ENCODE measurements at regions not wholly inside any gene's neighbourhood (a gene's known extent, or its start where the extent isn't known, plus 50 kb on each side); places are given as distances from the start of the nearest gene placed in this dataset.
"Not testable (repeated sequence)": the region's sequence is repeated elsewhere in the genome, so short reads cannot be mapped to it uniquely, and the experiment has no call there.

- Histone ChIP-seq H3K36me3 (ENCODE audit: control insufficient read depth, insufficient read depth, low read length) (no peaks in the 10 kb centered on the region), H3K27ac (ENCODE audit: low read depth, low read length) (no peak overlapping the region), H3K4me1 (ENCODE audit: control insufficient read depth, insufficient read depth, low read length) (no peaks in the 10 kb centered on the region), H3K9ac (ENCODE audit: low read length) (no peak overlapping the region), H3K27me3 (ENCODE audit: control insufficient read depth, insufficient read depth, low read length) (no peaks in the 10 kb centered on the region), H3K4me3 (ENCODE audit: low read length) (no peak overlapping the region)
These were observed 112.0 kb upstream of the PRKCQ start for GRCh38 chr10:6692103-6692502.

DNA sequence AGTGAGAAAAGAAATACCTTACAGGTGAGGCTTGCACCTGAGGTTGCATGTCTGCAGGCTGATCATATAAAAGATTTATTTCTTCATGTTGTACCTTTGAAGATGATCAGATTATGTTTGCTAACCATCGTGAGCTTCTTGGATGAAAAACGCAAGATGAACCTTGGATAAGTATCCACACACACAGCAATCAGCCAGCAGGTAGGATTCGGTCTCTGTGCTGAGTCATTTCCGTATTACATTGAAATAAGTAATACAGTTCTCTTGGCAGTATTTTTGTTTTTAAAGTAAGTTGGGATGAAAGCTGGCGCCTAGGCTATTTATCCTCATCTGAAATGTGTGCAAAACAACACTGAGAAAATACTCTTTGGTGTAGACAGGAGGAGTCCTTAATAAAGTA lies 109.0 kb upstream of the PRKCQ start:
- H3K36me3 ChIP-seq (ENCODE audit: control insufficient read depth, insufficient read depth, low read length), result no peaks in the 10 kb centered on the region
- H3K27ac ChIP-seq (ENCODE audit: low read depth, low read length), result no peak overlapping the region
- H3K4me1 ChIP-seq (ENCODE audit: control insufficient read depth, insufficient read depth, low read length), result no peaks in the 10 kb centered on the region
- H3K27me3 ChIP-seq (ENCODE audit: control insufficient read depth, insufficient read depth, low read length), result no peaks in the 10 kb centered on the region
- no peak overlapping the region for H3K9ac ChIP-seq (ENCODE audit: low read length)
- H3K4me3 ChIP-seq (ENCODE audit: low read length), result no peak overlapping the region

GRCh38 chr10:6680735-6681134 lies 100.7 kb upstream of the PRKCQ start:
- no peak overlapping the region for H3K4me3 ChIP-seq (ENCODE audit: low read length)
- no peak overlapping the region for H3K27ac ChIP-seq (ENCODE audit: low read depth, low read length)
- H3K27me3 ChIP-seq (ENCODE audit: control insufficient read depth, insufficient read depth, low read length), result no peaks in the 10 kb centered on the region
- H3K9ac ChIP-seq (ENCODE audit: low read length), result no peak overlapping the region
- no peaks in the 10 kb centered on the region for H3K4me1 ChIP-seq (ENCODE audit: control insufficient read depth, insufficient read depth, low read length)
- no peaks in the 10 kb centered on the region for H3K36me3 ChIP-seq (ENCODE audit: control insufficient read depth, insufficient read depth, low read length)

GRCh38 chr10:6678956-6679355 lies 98.9 kb upstream of the PRKCQ start:
- H3K36me3 ChIP-seq (ENCODE audit: control insufficient read depth, insufficient read depth, low read length), result no peaks in the 10 kb centered on the region
- H3K4me3 ChIP-seq (ENCODE audit: low read length), result no peak overlapping the region
- H3K4me1 ChIP-seq (ENCODE audit: control insufficient read depth, insufficient read depth, low read length), result no peaks in the 10 kb centered on the region
- no peak overlapping the region for H3K9ac ChIP-seq (ENCODE audit: low read length)
- H3K27me3 ChIP-seq (ENCODE audit: control insufficient read depth, insufficient read depth, low read length), result no peaks in the 10 kb centered on the region
- H3K27ac ChIP-seq (ENCODE audit: low read depth, low read length), result no peak overlapping the region

- no peaks in the 10 kb centered on the region for H3K4me1 ChIP-seq (ENCODE audit: control insufficient read depth, insufficient read depth, low read length)
- no peak overlapping the region for H3K27ac ChIP-seq (ENCODE audit: low read depth, low read length)
- no peak overlapping the region for H3K9ac ChIP-seq (ENCODE audit: low read length)
- no peaks in the 10 kb centered on the region for H3K27me3 ChIP-seq (ENCODE audit: control insufficient read depth, insufficient read depth, low read length)
- no peaks in the 10 kb centered on the region for H3K36me3 ChIP-seq (ENCODE audit: control insufficient read depth, insufficient read depth, low read length)
- no peak overlapping the region for H3K4me3 ChIP-seq (ENCODE audit: low read length)
These were observed 98.2 kb upstream of the PRKCQ start for GRCh38 chr10:6678211-6678803.

DNA sequence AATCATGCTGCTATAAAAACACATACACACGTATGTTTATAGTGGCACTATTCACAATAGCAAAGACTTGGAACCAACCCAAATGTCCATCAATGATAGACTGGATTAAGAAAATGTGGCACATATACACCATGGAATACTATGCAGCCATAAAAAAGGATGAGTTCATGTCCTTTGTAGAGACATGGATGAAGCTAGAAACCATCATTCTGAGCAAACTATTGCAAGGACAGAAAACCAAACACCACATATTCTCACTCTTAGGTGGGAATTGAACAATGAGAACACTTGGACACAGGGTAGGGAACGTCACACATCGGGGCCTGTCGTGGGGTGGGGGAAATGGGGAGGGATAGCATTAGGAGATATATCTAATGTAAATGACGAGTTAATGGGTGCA lies 97.1 kb upstream of the PRKCQ start:
- not testable (repeated sequence) for H3K27me3 ChIP-seq (ENCODE audit: control insufficient read depth, insufficient read depth, low read length); H3K4me1 ChIP-seq (ENCODE audit: control insufficient read depth, insufficient read depth, low read length); H3K36me3 ChIP-seq (ENCODE audit: control insufficient read depth, insufficient read depth, low read length); H3K4me3 ChIP-seq (ENCODE audit: low read length); H3K27ac ChIP-seq (ENCODE audit: low read depth, low read length); H3K9ac ChIP-seq (ENCODE audit: low read length)

GRCh38 chr10:6674291-6674690 lies 94.2 kb upstream of the PRKCQ start:
- no peak overlapping the region for H3K9ac ChIP-seq (ENCODE audit: low read length)
- no peaks in the 10 kb centered on the region for H3K27me3 ChIP-seq (ENCODE audit: control insufficient read depth, insufficient read depth, low read length)
- H3K36me3 ChIP-seq (ENCODE audit: control insufficient read depth, insufficient read depth, low read length), result no peaks in the 10 kb centered on the region
- H3K4me3 ChIP-seq (ENCODE audit: low read length), result no peak overlapping the region
- no peak overlapping the region for H3K27ac ChIP-seq (ENCODE audit: low read depth, low read length)
- no peaks in the 10 kb centered on the region for H3K4me1 ChIP-seq (ENCODE audit: control insufficient read depth, insufficient read depth, low read length)

GRCh38 chr10:6671976-6672375 lies 91.9 kb upstream of the PRKCQ start:
- Histone ChIP-seq H3K4me1 (ENCODE audit: control insufficient read depth, insufficient read depth, low read length) (no peaks in the 10 kb centered on the region), H3K36me3 (ENCODE audit: control insufficient read depth, insufficient read depth, low read length) (no peaks in the 10 kb centered on the region), H3K27ac (ENCODE audit: low read depth, low read length) (no peak overlapping the region)

DNA sequence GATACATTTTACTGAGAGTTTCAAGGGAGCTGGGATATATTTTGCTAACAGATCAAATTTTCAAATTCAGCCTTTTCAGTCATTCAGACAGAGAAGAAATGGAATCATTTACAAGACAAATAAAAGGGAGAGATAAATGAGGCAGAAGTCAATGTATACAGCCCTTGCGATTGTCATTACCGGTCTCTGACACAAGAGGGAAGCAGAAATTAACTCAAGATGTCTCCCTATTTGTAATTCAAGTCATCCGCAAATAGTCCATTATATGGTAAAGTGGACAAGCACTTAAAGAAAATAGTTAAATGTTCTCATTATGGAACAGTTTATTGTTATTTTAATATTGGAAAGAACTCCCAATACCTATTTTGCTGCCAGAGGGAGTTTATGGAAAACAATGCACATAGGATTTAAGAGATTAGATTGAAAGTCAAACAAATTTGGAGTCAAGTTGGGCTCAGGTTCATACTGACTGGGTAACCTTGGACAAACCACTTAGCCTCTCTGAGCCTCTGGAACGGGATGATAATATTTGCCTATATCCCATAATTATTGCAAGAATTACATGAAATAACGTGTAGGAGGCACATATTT lies 89.3 kb upstream of the PRKCQ start:
- no peaks in the 10 kb centered on the region for H3K36me3 ChIP-seq (ENCODE audit: control insufficient read depth, insufficient read depth, low read length)

More at GRCh38 chr10:6671976-6672375, 91.9 kb upstream of the PRKCQ start:
- H3K27me3 ChIP-seq (ENCODE audit: control insufficient read depth, insufficient read depth, low read length), result no peaks in the 10 kb centered on the region
- no peak overlapping the region for H3K9ac ChIP-seq (ENCODE audit: low read length)
- H3K4me3 ChIP-seq (ENCODE audit: low read length), result no peak overlapping the region

DNA sequence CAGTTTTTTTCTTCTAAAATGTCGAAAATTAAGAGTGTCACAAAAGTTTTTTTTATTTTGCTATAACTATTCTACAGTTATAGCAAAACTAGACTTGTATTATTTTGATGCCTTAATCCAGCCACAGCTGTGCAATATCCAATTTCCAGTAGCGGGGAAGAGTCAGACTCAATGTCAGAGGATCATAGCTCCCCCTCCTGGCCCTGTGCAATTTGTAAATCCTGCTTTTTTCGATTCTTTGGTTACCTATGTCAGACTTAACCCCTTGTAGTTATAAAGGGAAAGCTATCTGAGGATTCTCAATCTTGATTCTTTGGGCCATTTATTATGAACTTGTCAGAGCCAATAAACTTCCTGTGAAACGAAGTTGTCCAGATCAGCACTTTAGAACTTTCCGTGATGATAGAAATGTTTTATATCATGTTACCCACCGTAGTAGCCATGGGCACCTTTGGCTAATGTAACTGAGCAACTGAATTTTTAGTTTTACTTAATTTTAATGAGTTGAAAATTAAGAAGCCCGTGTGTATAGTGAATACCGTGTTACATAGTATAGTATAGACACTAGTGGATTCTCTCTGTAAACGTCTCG lies 87.7 kb upstream of the PRKCQ start:
- H3K27me3 ChIP-seq (ENCODE audit: control insufficient read depth, insufficient read depth, low read length), result no peaks in the 10 kb centered on the region
- no peak overlapping the region for H3K27ac ChIP-seq (ENCODE audit: low read depth, low read length)
- H3K9ac ChIP-seq (ENCODE audit: low read length), result no peak overlapping the region
- no peaks in the 10 kb centered on the region for H3K4me1 ChIP-seq (ENCODE audit: control insufficient read depth, insufficient read depth, low read length)
- no peak overlapping the region for H3K4me3 ChIP-seq (ENCODE audit: low read length)
- H3K36me3 ChIP-seq (ENCODE audit: control insufficient read depth, insufficient read depth, low read length), result no peaks in the 10 kb centered on the region

More for the DNA sequence above, 89.3 kb upstream of the PRKCQ start:
- Histone ChIP-seq H3K27ac (ENCODE audit: low read depth, low read length) (no peak overlapping the region), H3K9ac (ENCODE audit: low read length) (no peak overlapping the region), H3K4me1 (ENCODE audit: control insufficient read depth, insufficient read depth, low read length) (no peaks in the 10 kb centered on the region), H3K4me3 (ENCODE audit: low read length) (no peak overlapping the region), H3K27me3 (ENCODE audit: control insufficient read depth, insufficient read depth, low read length) (no peaks in the 10 kb centered on the region)

- Histone ChIP-seq H3K4me1 (ENCODE audit: control insufficient read depth, insufficient read depth, low read length) (no peaks in the 10 kb centered on the region), H3K36me3 (ENCODE audit: control insufficient read depth, insufficient read depth, low read length) (no peaks in the 10 kb centered on the region), H3K4me3 (ENCODE audit: low read length) (no peak overlapping the region), H3K27ac (ENCODE audit: low read depth, low read length) (no peak overlapping the region), H3K27me3 (ENCODE audit: control insufficient read depth, insufficient read depth, low read length) (no peaks in the 10 kb centered on the region), H3K9ac (ENCODE audit: low read length) (no peak overlapping the region)
These were observed 87.1 kb upstream of the PRKCQ start for GRCh38 chr10:6667150-6667549.

DNA sequence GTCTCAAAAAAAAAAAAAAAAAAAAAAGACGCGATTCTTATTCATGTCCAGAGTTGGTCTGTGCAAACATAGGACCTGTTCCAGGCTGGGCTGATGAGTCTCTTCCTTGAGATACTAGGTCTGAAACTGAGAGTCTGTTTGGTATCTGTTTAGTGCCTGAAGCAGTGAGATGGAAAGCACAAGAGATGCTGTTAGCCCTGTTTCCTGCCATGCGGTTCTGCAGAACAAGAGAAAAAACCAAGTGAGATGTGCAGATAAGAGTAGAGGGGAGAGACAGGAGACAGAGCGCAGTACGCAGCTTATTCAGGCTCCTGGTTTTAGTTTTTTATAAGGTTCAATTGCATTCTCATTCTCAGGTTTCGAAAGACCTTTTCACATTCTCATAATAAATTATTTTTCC lies 85.8 kb upstream of the PRKCQ start:
- Histone ChIP-seq H3K4me1 (ENCODE audit: control insufficient read depth, insufficient read depth, low read length) (no peaks in the 10 kb centered on the region), H3K9ac (ENCODE audit: low read length) (no peak overlapping the region), H3K27me3 (ENCODE audit: control insufficient read depth, insufficient read depth, low read length) (no peaks in the 10 kb centered on the region), H3K36me3 (ENCODE audit: control insufficient read depth, insufficient read depth, low read length) (no peaks in the 10 kb centered on the region), H3K27ac (ENCODE audit: low read depth, low read length) (no peak overlapping the region), H3K4me3 (ENCODE audit: low read length) (no peak overlapping the region)

DNA sequence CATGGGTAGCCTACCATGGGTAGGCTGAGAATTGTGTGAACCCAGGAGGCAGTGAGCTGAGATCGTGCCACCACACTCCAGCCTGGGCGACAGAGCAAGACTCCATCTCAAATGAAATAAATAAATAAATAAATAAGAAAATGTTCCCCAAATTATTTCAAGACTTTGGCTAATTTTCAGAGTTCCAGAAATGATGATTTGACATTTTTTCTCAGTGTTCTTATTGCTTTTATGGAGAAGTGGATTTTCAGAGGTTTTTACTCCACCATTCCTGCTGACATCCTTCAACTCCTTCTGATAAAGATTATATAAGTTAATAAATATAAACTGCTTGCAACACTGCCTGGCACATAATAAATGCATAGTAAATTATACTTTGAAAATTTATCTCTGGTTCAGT lies 80.4 kb upstream of the PRKCQ start:
- H3K36me3 ChIP-seq (ENCODE audit: control insufficient read depth, insufficient read depth, low read length), result no peaks in the 10 kb centered on the region
- no peak overlapping the region for H3K9ac ChIP-seq (ENCODE audit: low read length)
- H3K4me3 ChIP-seq (ENCODE audit: low read length), result no peak overlapping the region
- H3K4me1 ChIP-seq (ENCODE audit: control insufficient read depth, insufficient read depth, low read length), result no peaks in the 10 kb centered on the region
- no peak overlapping the region for H3K27ac ChIP-seq (ENCODE audit: low read depth, low read length)
- no peaks in the 10 kb centered on the region for H3K27me3 ChIP-seq (ENCODE audit: control insufficient read depth, insufficient read depth, low read length)

Data from rectal smooth muscle tissue (tissue), 1 donor.